DOHH2 (cell line): ENCODE measurements at regions not wholly inside any gene's neighbourhood (a gene's known extent, or its start where the extent isn't known, plus 50 kb on each side); places are given as distances from the start of the nearest gene placed in this dataset.

ENCODE experiments used
- H3F3A ChIP-seq: fragments of 200-600 bp; sonication (generic), shearing (Covaris generic); 2 replicates; pipeline ENCODE4 v1.6.0; 2016; ENCODE audit warnings: antibody characterized with exemption, mild to moderate bottlenecking; ENCODE audit not compliant: control insufficient read depth, insufficient read depth
- H3K27ac ChIP-seq: fragments of 200-600 bp; sonication (generic); 2 replicates; pipeline ENCODE4 v1.5.1; 2014; ENCODE audit warnings: low read depth, mild to moderate bottlenecking, low read length, moderate library complexity
- H3K27me3 ChIP-seq: fragments of 200-600 bp; sonication (generic); 2 replicates; pipeline ENCODE4 v1.6.1; 2014; ENCODE audit warnings: mild to moderate bottlenecking, low read length, mixed read lengths; ENCODE audit not compliant: control insufficient read depth
- H3K36me3 ChIP-seq: fragments of 200-600 bp; sonication (generic); 2 replicates; pipeline ENCODE4 v1.6.1; 2014; ENCODE audit warnings: mild to moderate bottlenecking, low read length, moderate library complexity, mixed read lengths; ENCODE audit not compliant: control insufficient read depth
- H3K4me1 ChIP-seq: fragments of 200-600 bp; sonication (generic); 2 replicates; pipeline ENCODE4 v1.6.1; 2014; ENCODE audit warnings: mild to moderate bottlenecking, low read length, mixed read lengths; ENCODE audit not compliant: control insufficient read depth
- H3K4me2 ChIP-seq: fragments of 200-600 bp; sonication (generic); 2 replicates; pipeline ENCODE4 v1.6.0; 2014; ENCODE audit warnings: mild to moderate bottlenecking, low read length, moderate library complexity
- H3K4me3 ChIP-seq: fragments of 200-600 bp; sonication (generic); 2 replicates; pipeline ENCODE4 v1.5.1; 2014; ENCODE audit warnings: mild to moderate bottlenecking, low read length, mixed read lengths
- H3K79me2 ChIP-seq: fragments of 200-600 bp; sonication (generic); 2 replicates; pipeline ENCODE4 v1.6.1; 2014; ENCODE audit warnings: mild to moderate bottlenecking, low read length, mixed read lengths; ENCODE audit not compliant: control insufficient read depth
- H3K9me2 ChIP-seq: fragments of 200-600 bp; sonication (generic); replicated peaks from 2 replicates; pipeline ENCODE4 v1.6.1; 2014; ENCODE audit warnings: mild to moderate bottlenecking, low read length, mixed read lengths; ENCODE audit not compliant: control insufficient read depth
- H3K9me3 ChIP-seq: fragments of 200-600 bp; sonication (generic); 2 replicates; pipeline ENCODE4 v1.6.1; 2014; ENCODE audit warnings: antibody characterized with exemption, low read length, mixed read lengths; ENCODE audit not compliant: control insufficient read depth, insufficient read depth
- H4K20me1 ChIP-seq: fragments of 200-600 bp; sonication (generic); 2 replicates; pipeline ENCODE4 v1.6.0; 2014; ENCODE audit warnings: low read depth, mild to moderate bottlenecking, antibody characterized with exemption, low read length, moderate library complexity; ENCODE audit not compliant: control insufficient read depth, insufficient read depth
- EZH2phosphoT487 ChIP-seq: fragments of 200-600 bp; sonication (generic); IDR thresholded peaks from 2 replicates; pipeline ENCODE4 v1.6.1; 2017; ENCODE audit warnings: borderline replicate concordance, mild to moderate bottlenecking, antibody characterized with exemption, low read length, moderate library complexity, mixed read lengths
- TF ChIP-seq, protein P1 (sequence below): fragments of 200-600 bp; sonication (generic); IDR thresholded peaks from one replicate; pipeline ENCODE4 v1.5.1; 2014; ENCODE audit warnings: antibody characterized with exemption, mild to moderate bottlenecking, low read depth, low read length; ENCODE audit not compliant: poor library complexity, severe bottlenecking

DNA sequence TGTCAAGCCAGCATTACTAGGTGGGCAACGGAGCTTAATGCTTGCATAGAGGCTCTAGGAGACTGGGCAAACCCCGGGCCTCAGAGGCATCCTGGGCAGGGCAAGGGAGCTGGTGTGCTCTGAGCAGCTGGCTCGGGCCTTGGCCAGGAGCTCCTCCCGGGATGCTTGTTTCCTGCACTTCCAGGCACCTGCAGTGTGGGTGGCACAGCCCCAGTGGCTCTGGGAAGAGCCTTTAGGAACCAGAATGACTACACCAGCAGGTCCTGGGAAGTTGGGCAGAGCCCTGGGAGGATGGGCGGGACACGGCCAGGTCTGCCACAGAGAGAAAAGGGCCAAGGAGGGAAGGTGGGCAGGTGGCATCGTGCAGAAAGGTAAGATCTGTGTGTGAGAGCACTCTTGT is 80.4 kb upstream of the CD93 start:
- Histone ChIP-seq H3K27me3 (no peaks in the 10 kb centered on the region), H3K4me2 (no peak overlapping the region), H3K9me2 (no peaks in the 10 kb centered on the region), H3K79me2 (no peaks in the 10 kb centered on the region), H4K20me1 (no peaks in the 10 kb centered on the region), H3K27ac (no peak overlapping the region), H3K36me3 (no peaks in the 10 kb centered on the region), H3K4me1 (peaks cover 3% of the 10 kb centered on the region; the same call in 1 of the 2 replicates), H3K4me3 (no peak overlapping the region), H3K9me3 (no peaks in the 10 kb centered on the region), H3F3A (no peaks in the 10 kb centered on the region)
- TF ChIP-seq, protein P1, sequence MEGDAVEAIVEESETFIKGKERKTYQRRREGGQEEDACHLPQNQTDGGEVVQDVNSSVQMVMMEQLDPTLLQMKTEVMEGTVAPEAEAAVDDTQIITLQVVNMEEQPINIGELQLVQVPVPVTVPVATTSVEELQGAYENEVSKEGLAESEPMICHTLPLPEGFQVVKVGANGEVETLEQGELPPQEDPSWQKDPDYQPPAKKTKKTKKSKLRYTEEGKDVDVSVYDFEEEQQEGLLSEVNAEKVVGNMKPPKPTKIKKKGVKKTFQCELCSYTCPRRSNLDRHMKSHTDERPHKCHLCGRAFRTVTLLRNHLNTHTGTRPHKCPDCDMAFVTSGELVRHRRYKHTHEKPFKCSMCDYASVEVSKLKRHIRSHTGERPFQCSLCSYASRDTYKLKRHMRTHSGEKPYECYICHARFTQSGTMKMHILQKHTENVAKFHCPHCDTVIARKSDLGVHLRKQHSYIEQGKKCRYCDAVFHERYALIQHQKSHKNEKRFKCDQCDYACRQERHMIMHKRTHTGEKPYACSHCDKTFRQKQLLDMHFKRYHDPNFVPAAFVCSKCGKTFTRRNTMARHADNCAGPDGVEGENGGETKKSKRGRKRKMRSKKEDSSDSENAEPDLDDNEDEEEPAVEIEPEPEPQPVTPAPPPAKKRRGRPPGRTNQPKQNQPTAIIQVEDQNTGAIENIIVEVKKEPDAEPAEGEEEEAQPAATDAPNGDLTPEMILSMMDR, result no peak
- no peak for TF ChIP-seq EZH2phosphoT487

GRCh38 chr20:23165964-23166363 is 79.8 kb upstream of the CD93 start:
- H3K79me2 ChIP-seq, result no peaks in the 10 kb centered on the region
- H3K27ac ChIP-seq, result no peak overlapping the region
- H3K9me2 ChIP-seq, result no peaks in the 10 kb centered on the region
- no peaks in the 10 kb centered on the region for H3K36me3 ChIP-seq
- TF ChIP-seq, protein P1, result no peak
- TF ChIP-seq EZH2phosphoT487, result no peak
- no peak overlapping the region for H3K4me3 ChIP-seq
- H3K27me3 ChIP-seq, result no peaks in the 10 kb centered on the region
- no peaks in the 10 kb centered on the region for H3K9me3 ChIP-seq
- H3K4me1 ChIP-seq, result peaks cover 3% of the 10 kb centered on the region; the same call in 1 of the 2 replicates
- no peaks in the 10 kb centered on the region for H3F3A ChIP-seq
- no peaks in the 10 kb centered on the region for H4K20me1 ChIP-seq
- H3K4me2 ChIP-seq, result no peak overlapping the region

- Histone ChIP-seq H3F3A (no peaks in the 10 kb centered on the region), H3K36me3 (no peaks in the 10 kb centered on the region), H3K4me1 (peaks cover 3% of the 10 kb centered on the region; the same call in 1 of the 2 replicates), H3K9me2 (no peaks in the 10 kb centered on the region), H3K4me2 (no peak overlapping the region), H3K4me3 (no peak overlapping the region), H3K27me3 (no peaks in the 10 kb centered on the region), H3K27ac (no peak overlapping the region), H3K9me3 (no peaks in the 10 kb centered on the region), H4K20me1 (no peaks in the 10 kb centered on the region), H3K79me2 (no peaks in the 10 kb centered on the region)
- TF ChIP-seq, protein P1, result no peak
- no peak for TF ChIP-seq EZH2phosphoT487
Measured at GRCh38 chr20:23165307-23165750, 79.2 kb upstream of the CD93 start.

GRCh38 chr20:23164176-23164601 is 78.1 kb upstream of the CD93 start:
- TF ChIP-seq EZH2phosphoT487, result no peak
- TF ChIP-seq, protein P1, result no peak
- H4K20me1 ChIP-seq, result no peaks in the 10 kb centered on the region
- peaks cover 3% of the 10 kb centered on the region; the same call in 1 of the 2 replicates for H3K4me1 ChIP-seq
- no peaks in the 10 kb centered on the region for H3F3A ChIP-seq
- no peaks in the 10 kb centered on the region for H3K9me3 ChIP-seq
- H3K36me3 ChIP-seq, result no peaks in the 10 kb centered on the region
- no peak overlapping the region for H3K4me3 ChIP-seq
- no peaks in the 10 kb centered on the region for H3K27me3 ChIP-seq
- no peak overlapping the region for H3K27ac ChIP-seq
- no peak overlapping the region for H3K4me2 ChIP-seq
- H3K9me2 ChIP-seq, result no peaks in the 10 kb centered on the region
- H3K79me2 ChIP-seq, result no peaks in the 10 kb centered on the region
